BJ (cell line): ENCODE measurements at regions not wholly inside any gene's neighbourhood (a gene's known extent, or its start where the extent isn't known, plus 50 kb on each side); places are given as distances from the start of the nearest gene placed in this dataset.

Source experiments
- CTCF ChIA-PET: fragments of 350-600 bp; formaldehyde crosslinking; extraction: SDS; loops from one replicate; lab custom pipeline; 2021; ENCODE audit warnings: antibody characterized with exemption, inconsistent platforms; lab: Yijun Ruan, JAX
- POLR2A ChIA-PET: fragments of 300-600 bp; sonication (Branson Sonifier 250); formaldehyde crosslinking; extraction: SDS; loops from one replicate; lab custom pipeline; 2021; ENCODE audit warnings: antibody characterized with exemption; lab: Charles Lee
- DNase-seq: peaks from one replicate; pipeline ENCODE4 v3.0.0-alpha.2; 2011; ENCODE audit warnings: low read depth
- H3K27me3 ChIP-seq: 2 replicates; pipeline ENCODE4 v1.6.0; 2011; ENCODE audit warnings: low read length; ENCODE audit not compliant: control insufficient read depth, insufficient read depth
- H3K36me3 ChIP-seq: 2 replicates; pipeline ENCODE4 v1.5.1; 2011; ENCODE audit warnings: low read length; ENCODE audit not compliant: control insufficient read depth, insufficient read depth
- H3K4me3 ChIP-seq: 2 replicates; pipeline ENCODE4 v1.5.1; 2011; ENCODE audit warnings: low read depth, mild to moderate bottlenecking, control low read depth, low read length
- TF ChIP-seq, protein P1 (sequence below): IDR thresholded peaks from 2 replicates; pipeline ENCODE4 v1.5.1; 2011; ENCODE audit warnings: low read depth, mild to moderate bottlenecking, control low read depth, inconsistent platforms, low read length, moderate library complexity; ENCODE audit not compliant: insufficient read depth

DNA sequence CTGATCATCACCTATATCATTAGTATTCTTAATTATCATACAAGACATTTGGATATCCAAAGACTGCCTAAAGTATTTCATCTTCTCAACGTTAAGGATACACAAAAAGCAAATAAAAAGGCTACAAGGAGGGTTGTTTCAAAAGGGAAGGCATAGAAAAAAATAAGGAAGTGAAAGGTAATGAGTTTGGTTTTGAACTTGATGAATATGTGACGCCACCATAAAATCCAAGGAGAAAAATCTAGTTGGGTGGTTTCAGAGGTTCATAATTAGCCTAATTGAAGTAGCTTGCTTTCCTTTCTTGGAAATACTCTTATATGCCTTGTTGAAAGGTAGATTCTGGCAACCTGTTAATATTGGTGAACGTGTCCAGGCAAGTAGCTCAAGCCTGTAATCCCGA lies 96.1 kb upstream of the SGCD start:
- TF ChIP-seq, protein P1, sequence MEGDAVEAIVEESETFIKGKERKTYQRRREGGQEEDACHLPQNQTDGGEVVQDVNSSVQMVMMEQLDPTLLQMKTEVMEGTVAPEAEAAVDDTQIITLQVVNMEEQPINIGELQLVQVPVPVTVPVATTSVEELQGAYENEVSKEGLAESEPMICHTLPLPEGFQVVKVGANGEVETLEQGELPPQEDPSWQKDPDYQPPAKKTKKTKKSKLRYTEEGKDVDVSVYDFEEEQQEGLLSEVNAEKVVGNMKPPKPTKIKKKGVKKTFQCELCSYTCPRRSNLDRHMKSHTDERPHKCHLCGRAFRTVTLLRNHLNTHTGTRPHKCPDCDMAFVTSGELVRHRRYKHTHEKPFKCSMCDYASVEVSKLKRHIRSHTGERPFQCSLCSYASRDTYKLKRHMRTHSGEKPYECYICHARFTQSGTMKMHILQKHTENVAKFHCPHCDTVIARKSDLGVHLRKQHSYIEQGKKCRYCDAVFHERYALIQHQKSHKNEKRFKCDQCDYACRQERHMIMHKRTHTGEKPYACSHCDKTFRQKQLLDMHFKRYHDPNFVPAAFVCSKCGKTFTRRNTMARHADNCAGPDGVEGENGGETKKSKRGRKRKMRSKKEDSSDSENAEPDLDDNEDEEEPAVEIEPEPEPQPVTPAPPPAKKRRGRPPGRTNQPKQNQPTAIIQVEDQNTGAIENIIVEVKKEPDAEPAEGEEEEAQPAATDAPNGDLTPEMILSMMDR, result no peak
- CTCF ChIA-PET, result interaction anchor here (1.2 kb wide), 1 partner anchor 10 kb away, joined by 3 read pairs; no protein-coding TSS in a partner anchor
- H3K36me3 ChIP-seq, result no peaks in the 10 kb centered on the region
- POLR2A ChIA-PET, result interaction anchor here (0.6 kb wide), 1 partner anchor 1675 kb away, joined by 3 read pairs; no protein-coding TSS in a partner anchor
- DNase-seq, result no peak
- H3K4me3 ChIP-seq, result no peak overlapping the region
- no peaks in the 10 kb centered on the region for H3K27me3 ChIP-seq

DNA sequence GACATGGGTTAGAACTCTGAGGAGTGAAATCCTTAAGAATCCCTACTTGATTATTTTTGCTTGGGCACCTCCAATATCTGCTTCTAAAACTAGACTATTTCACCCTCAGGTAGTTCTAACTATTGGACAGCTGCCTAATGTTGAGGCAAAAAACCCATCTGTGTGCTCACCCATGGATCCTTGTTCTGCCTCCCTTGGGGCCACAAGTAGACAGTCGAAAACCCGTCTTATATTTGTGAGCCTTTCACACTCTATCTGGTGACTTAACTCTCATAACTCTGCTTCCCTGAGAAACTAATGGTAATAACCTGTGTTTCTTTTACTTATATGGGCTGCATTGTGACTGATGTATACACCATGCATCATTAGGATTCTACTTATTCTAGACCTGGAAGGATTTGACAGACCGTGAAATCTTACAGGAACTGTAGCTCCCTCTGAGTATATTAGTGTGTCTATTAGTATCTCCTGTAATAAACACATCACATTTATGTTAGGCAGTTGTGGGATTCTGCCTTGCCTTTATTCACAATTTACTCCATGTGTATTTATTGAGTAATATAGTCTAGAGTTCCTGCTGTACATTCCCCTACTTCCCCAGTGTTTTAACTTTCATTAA lies 94.6 kb upstream of the SGCD start:
- H3K4me3 ChIP-seq, result no peak overlapping the region
- POLR2A ChIA-PET, result no interaction called here
- no peaks in the 10 kb centered on the region for H3K27me3 ChIP-seq
- H3K36me3 ChIP-seq, result no peaks in the 10 kb centered on the region
- DNase-seq, result no peak
- TF ChIP-seq, protein P1, result no peak
- CTCF ChIA-PET, result no interaction called here

DNA sequence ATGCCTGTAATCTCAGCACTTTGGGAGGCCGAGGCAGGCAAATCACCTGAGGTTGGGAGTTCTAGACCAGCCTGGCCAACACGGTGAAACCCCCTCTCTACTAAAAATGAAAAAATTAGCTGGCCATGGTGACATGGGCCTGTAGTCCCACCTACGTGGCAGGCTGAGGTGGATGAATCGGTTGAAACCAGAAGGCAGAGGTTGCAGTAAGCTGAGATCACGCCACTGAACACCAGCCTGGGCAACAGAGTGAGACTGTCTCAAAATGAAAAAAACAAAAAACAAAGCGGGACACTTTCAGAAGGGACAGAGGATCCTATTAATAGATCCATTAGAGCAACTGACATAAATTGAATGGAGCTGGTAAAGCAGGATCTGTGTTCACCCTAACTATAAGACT lies 89.6 kb upstream of the SGCD start:
- DNase-seq, result no peak
- POLR2A ChIA-PET, result no interaction called here
- H3K4me3 ChIP-seq, result no peak overlapping the region
- TF ChIP-seq, protein P1, result no peak
- no peaks in the 10 kb centered on the region for H3K36me3 ChIP-seq
- no peaks in the 10 kb centered on the region for H3K27me3 ChIP-seq
- CTCF ChIA-PET, result no interaction called here

DNA sequence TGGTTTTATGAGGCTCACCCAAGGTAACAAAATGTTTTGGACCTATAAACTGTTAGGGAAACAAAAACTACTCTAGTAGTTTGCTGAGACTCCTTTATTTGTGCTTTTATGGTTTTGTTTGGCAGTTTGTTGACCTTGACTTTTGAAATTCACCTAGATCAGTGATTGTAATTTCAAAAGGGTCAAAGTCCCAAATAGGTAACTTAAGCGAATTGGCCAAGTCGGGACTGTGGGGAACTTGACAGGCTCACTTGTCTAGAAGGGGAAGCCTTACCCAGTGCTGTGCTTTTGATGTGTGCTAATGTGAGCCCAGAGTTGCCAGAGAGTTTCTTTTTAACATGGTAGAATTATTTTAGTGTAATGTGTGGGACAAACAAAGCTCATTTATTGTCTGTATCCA lies 87.2 kb upstream of the SGCD start:
- POLR2A ChIA-PET, result no interaction called here
- H3K27me3 ChIP-seq, result no peaks in the 10 kb centered on the region
- TF ChIP-seq, protein P1, result no peak
- no peak for DNase-seq
- CTCF ChIA-PET, result no interaction called here
- H3K36me3 ChIP-seq, result no peaks in the 10 kb centered on the region
- no peak overlapping the region for H3K4me3 ChIP-seq

DNA sequence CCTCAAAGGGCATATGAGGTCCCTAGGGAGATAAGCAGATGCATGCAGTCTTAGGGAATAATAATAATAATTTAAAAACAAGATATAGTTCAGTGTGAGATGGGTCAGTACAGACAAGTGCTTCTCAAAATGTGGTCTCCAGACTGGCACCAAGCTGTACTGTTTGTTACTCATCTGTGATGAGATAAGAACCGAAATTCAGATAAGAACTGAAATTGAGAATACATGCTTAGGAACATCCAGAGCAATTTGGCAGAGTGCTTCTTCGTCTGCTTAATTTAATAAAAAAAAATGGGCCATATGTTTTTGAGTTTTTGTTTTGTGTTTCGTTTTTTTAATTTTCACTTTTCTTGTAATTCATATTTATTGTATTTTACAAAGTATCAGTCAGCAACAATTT lies 86.5 kb upstream of the SGCD start:
- POLR2A ChIA-PET, result no interaction called here
- DNase-seq, result no peak
- no peaks in the 10 kb centered on the region for H3K36me3 ChIP-seq
- TF ChIP-seq, protein P1, result no peak
- CTCF ChIA-PET, result interaction anchor here (1.3 kb wide), 1 partner anchor 10 kb away, joined by 3 read pairs; no protein-coding TSS in a partner anchor
- no peak overlapping the region for H3K4me3 ChIP-seq
- H3K27me3 ChIP-seq, result no peaks in the 10 kb centered on the region
